ENCODE measurements at regions not wholly inside any gene's neighbourhood (a gene's known extent, or its start where the extent isn't known, plus 50 kb on each side); places are given as distances from the start of the nearest gene placed in this dataset.

GRCh38 chr14:71230897-71231296 lies 323.6 kb downstream of the PCNX1 start:
- no peak for TF ChIP-seq MXI1 (conservative IDR thresholded peaks at IDR 0.05; ENCODE audit: poor library complexity, severe bottlenecking)
- TF ChIP-seq POLR2AphosphoS5 (IDR thresholded peaks at IDR 0.05): no peak
- no peak for TF ChIP-seq REST (IDR thresholded peaks at IDR 0.05; ENCODE audit: borderline replicate concordance)
- TF ChIP-seq CTCF (IDR thresholded peaks at IDR 0.05; ENCODE audit: poor library complexity, severe bottlenecking): no peak
- TF ChIP-seq RAD21 (conservative IDR thresholded peaks at IDR 0.05): no peak
- no peak for TF ChIP-seq EZH2 (IDR thresholded peaks at IDR 0.05; ENCODE audit: borderline replicate concordance, insufficient read depth, low read length, poor library complexity, severe bottlenecking)
- TF ChIP-seq EP300 (conservative IDR thresholded peaks at IDR 0.05; ENCODE audit: poor library complexity, severe bottlenecking): no peak
- TF ChIP-seq TAF1 (IDR thresholded peaks at IDR 0.05; ENCODE audit: low read depth): no peak
- no peak for TF ChIP-seq SMC3 (conservative IDR thresholded peaks at IDR 0.05; ENCODE audit: poor library complexity)
- no peaks in the 10 kb centered on the region for H4K20me1 ChIP-seq (ENCODE audit: insufficient read depth)
- H3K36me3 ChIP-seq (ENCODE audit: insufficient read depth, low read length): no peaks in the 10 kb centered on the region
- H3K4me2 ChIP-seq (ENCODE audit: low read length): no peak overlapping the region
- H3K9me3 ChIP-seq (ENCODE audit: low read length): no peaks in the 10 kb centered on the region
- no peaks in the 10 kb centered on the region for H3K9me2 ChIP-seq (ENCODE audit: insufficient read depth, low read length)
- no peak overlapping the region for H3K4me3 ChIP-seq (ENCODE audit: low read length)
- no peak overlapping the region for H3K27ac ChIP-seq (ENCODE audit: low read length)
- no peaks in the 10 kb centered on the region for H3K79me2 ChIP-seq (replicated peaks; ENCODE audit: insufficient read depth, low read length)
- no peak overlapping the region for H2AFZ ChIP-seq (ENCODE audit: low read depth, low read length)
- H3F3A ChIP-seq (ENCODE audit: insufficient read depth, low read length, poor library complexity, severe bottlenecking): no peaks in the 10 kb centered on the region
- no peak overlapping the region for H3K9ac ChIP-seq (ENCODE audit: low read length)
- H3K27me3 ChIP-seq (ENCODE audit: insufficient read depth, low read depth, low read length): no peaks in the 10 kb centered on the region

GRCh38 chr14:71231521-71232393 lies 324.5 kb downstream of the PCNX1 start:
- Histone ChIP-seq H4K20me1 (ENCODE audit: insufficient read depth) (no peaks in the 10 kb centered on the region), H3F3A (ENCODE audit: insufficient read depth, low read length, poor library complexity, severe bottlenecking) (no peaks in the 10 kb centered on the region), H3K9me2 (ENCODE audit: insufficient read depth, low read length) (no peaks in the 10 kb centered on the region), H3K9ac (ENCODE audit: low read length) (no peak overlapping the region), H3K79me2 (replicated peaks; ENCODE audit: insufficient read depth, low read length) (no peaks in the 10 kb centered on the region), H3K4me3 (ENCODE audit: low read length) (no peak overlapping the region), H3K27me3 (ENCODE audit: insufficient read depth, low read depth, low read length) (no peaks in the 10 kb centered on the region), H3K36me3 (ENCODE audit: insufficient read depth, low read length) (no peaks in the 10 kb centered on the region), H2AFZ (ENCODE audit: low read depth, low read length) (no peak overlapping the region), H3K9me3 (ENCODE audit: low read length) (no peaks in the 10 kb centered on the region), H3K4me2 (ENCODE audit: low read length) (no peak overlapping the region), H3K27ac (ENCODE audit: low read length) (no peak overlapping the region)
- TF ChIP-seq TAF1 (IDR thresholded peaks at IDR 0.05; ENCODE audit: low read depth) (no peak), CTCF (IDR thresholded peaks at IDR 0.05; ENCODE audit: poor library complexity, severe bottlenecking) (no peak), POLR2AphosphoS5 (IDR thresholded peaks at IDR 0.05) (no peak), EP300 (conservative IDR thresholded peaks at IDR 0.05; ENCODE audit: poor library complexity, severe bottlenecking) (no peak), RAD21 (conservative IDR thresholded peaks at IDR 0.05) (no peak), REST (IDR thresholded peaks at IDR 0.05; ENCODE audit: borderline replicate concordance) (no peak), EZH2 (IDR thresholded peaks at IDR 0.05; ENCODE audit: borderline replicate concordance, insufficient read depth, low read length, poor library complexity, severe bottlenecking) (no peak), SMC3 (conservative IDR thresholded peaks at IDR 0.05; ENCODE audit: poor library complexity) (no peak), MXI1 (conservative IDR thresholded peaks at IDR 0.05; ENCODE audit: poor library complexity, severe bottlenecking) (no peak)
